HG02840 (cell line): ENCODE measurements at regions not wholly inside any gene's neighbourhood (a gene's known extent, or its start where the extent isn't known, plus 50 kb on each side); places are given as distances from the start of the nearest gene placed in this dataset.

Experiments used
- ATAC-seq: cut with Tn5 transposase; IDR thresholded peaks from one replicate; pipeline ENCODE4 v1.9.1; 2021; ENCODE audit warnings: mild to moderate bottlenecking, moderate library complexity, moderate number of reproducible peaks; ENCODE audit not compliant: unreplicated experiment, low FRiP score

DNA sequence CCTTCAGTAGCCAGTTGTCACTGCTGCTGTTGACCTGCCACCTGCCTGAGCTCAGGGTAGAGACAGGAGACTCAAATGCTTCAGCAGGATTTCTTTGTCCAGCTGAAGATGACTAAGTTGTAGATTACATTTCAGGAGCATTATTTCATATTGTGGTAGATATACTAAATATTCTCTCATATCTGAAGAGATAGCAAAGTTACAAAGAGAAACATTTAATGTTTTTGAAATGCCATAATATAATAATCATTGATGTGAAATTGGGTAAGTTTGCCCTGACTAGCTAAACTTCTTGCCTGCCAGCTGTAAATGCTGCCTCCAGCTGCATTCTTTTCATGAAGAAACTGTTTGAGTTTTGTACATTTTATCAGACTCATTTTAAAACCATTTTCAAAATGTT, 247.6 kb upstream of the CNKSR2 start:
- no peak for ATAC-seq

DNA sequence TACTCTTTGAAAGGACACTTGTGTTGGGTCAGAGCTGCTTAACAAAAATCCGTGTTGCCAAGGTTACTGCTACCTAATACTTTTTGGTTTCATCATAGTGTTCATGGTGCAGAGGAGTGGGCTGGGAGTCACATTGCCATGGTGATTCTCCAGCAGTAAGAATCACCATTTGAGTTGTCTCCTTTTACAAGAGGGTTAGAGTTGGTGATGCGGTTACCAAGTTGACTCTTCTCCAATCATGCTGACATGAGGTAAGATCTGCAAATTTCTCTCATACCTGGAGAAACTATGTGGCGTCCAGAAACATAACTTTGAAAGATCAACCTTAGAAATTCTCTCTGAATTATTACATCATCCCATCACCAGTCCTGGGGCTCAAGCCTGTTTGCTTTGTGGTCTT, 242.9 kb upstream of the CNKSR2 start:
- no peak for ATAC-seq

DNA sequence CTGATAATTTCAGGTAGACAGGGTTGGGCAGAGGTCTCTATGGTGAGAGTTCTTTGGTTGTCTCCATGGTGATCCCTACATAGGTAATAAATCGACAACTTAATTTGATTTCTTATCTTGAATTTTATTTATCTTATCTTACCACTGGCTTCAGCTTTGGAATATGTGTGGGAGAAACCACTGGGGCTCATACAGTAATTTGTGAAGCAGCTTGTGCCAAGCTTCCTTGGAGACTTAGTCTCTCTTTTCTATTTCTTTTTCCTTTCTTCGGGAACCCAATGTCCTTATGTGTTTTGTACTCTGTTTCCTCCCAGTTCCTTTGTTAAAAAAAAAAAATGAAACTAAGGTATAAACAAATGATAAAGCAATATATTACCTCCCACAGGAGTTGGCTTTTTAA, 242.4 kb upstream of the CNKSR2 start:
- ATAC-seq: no peak

DNA sequence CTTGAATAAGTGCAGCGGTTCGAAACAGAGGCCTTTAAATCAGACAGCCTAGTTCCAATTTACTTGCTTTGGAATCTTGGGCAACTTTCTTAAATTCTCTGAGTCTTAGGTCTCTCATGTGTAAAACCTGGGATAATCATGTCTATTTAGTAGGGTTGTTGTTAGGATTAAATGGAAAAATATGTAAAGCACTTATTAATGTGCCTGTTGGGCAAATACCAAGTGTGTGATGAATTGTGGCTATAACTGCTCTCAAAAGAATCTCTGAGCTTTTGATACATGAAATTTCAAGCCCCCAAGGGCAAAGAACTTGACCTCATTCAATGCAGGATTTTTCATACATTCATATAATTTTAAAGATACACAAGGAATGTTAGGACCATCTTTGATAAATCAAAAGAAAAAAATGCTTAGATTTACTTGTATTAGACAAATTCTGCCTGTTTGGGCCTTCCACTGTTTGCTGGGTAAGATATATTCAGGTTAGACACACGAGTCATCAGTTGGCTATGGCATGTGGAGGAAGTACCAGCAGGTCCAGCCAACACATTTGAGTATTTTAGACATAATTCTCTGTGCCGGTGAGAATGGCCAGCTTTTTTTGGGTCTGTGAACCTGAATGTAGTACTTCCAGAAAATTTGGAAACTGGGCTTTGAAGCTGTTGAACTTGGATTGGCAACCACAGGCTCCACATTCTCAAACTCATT, 241.4 kb upstream of the CNKSR2 start:
- ATAC-seq: no peak

DNA sequence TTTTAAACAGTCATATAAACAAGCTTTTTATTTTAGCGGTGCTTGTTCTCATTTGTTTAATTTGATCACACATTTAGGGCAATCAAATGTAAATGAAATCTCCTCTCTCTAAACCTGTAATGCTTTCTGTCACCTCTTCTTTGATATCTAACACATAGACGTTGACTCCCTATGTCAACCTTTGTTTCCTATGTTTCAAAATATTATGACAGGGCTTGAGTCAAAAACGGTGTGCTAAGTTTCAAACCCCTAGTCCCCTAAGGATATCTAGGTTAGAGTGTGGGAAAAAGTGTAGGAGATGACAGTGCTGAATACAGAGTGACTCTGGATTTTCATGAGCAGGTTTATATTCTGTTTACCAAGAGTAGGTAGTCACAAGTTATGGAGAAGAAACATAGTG, 224.0 kb upstream of the CNKSR2 start:
- no peak for ATAC-seq

DNA sequence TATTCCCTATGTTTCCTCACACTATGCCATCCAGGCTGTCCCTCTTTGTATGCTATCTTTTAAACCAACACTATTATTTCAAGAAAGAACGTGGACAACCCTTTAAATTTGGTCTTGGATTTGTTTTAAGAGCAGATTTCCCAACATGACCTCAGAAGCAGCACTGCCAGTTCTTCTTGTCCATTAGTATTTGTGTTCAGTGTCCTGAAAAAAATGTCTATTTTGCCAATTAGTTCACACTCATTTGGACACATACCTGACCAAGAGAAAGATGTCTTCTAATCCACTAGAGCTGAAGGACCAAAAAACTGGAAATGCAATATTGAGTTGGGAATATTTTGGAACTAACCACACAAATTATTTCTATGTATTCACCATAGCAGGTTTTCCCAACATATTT, 223.2 kb upstream of the CNKSR2 start:
- ATAC-seq: no peak

DNA sequence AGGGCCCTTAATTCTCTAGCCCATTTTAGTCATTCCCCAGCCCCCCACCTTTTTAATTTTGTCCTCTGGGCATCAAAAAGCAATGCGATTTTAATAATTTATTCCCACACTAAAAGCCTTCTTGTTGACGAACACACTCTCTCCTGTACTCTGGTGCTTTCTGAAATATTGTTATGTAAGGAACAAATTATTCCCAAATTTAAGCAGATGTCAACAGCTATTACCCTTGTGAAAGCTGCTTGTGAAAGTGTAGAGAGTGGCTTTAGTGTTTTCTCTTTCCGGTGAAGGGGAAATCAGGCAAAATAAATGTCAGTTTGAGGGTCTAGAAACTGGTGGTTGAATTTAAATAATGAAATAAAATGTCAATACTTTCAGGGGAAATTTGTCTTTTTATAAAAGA, 221.2 kb upstream of the CNKSR2 start:
- ATAC-seq: no peak

DNA sequence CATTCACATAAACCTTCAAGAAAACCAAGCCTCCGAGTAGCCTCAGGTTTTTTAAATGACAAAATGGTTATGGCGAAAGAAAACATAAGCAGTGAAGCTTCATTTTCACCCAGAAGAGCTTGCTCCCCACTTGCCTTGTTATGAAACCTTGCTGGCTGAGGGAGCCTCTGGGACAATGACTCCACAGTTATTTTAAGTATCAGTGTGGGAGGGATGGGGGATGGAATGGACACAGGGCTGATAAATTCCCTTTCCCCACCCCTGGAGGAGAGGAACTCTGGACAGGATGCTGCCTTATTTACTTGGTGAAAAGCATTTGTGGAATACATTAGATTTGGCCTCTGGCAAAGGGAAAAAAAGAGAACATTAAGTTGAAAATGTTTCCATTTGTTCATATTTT, 220.7 kb upstream of the CNKSR2 start:
- no peak for ATAC-seq

DNA sequence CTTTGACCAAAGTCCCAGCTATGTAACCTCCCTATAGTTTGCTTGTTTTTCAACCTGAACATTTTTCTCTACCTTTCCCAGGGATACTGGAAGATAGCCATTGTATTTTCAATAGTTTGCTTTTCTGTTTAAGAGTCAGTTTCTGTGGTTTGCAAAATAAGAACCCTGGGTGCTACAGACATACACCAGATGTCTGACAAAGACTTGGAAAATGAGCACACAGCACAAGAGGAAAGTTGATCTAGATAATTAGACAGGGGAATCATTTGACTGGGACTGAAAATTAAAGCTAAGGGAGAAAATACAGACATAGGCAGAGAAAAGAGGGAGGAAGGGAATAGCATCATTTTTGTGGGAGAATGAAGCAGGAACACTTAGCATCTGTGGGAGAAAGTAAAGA, 218.3 kb upstream of the CNKSR2 start:
- no peak for ATAC-seq

DNA sequence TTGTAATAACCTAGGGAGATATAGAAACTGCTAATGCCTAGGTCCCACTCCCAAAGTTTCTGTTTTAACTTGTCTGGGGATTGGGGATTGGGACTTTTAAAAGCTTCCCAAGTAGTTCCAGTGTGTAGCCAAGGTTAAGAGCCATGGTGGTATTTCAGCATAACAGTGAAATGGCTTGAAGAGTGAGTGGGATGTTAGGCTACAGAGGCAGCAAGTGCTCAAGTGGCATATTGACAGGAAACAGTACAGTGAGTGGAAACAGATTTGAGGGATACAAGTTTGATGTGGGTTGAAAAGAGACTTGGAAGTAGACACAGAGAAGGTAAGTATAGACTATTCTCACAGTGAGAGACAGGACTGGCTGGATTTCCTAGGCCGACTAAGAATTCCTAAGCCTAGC, 217.6 kb upstream of the CNKSR2 start:
- ATAC-seq: no peak

DNA sequence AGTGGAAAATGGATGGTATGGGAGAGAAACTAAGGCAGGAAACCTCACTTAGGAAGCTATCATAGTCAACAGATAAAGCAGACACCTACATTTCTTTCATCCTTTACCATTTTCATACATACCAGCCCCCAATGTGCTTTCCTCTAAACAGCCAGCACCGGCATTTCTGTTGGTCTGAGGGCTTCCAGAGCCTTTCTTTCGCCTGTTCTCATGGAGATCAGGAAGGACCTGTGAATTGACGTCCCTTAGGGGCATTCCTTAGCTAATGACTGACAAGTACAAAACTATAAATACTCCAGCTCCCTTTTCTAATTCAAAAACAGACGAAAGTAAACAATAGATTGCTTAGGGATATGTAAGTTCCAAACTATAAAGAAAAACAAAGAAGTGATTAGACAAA, 215.5 kb upstream of the CNKSR2 start:
- ATAC-seq: no peak

DNA sequence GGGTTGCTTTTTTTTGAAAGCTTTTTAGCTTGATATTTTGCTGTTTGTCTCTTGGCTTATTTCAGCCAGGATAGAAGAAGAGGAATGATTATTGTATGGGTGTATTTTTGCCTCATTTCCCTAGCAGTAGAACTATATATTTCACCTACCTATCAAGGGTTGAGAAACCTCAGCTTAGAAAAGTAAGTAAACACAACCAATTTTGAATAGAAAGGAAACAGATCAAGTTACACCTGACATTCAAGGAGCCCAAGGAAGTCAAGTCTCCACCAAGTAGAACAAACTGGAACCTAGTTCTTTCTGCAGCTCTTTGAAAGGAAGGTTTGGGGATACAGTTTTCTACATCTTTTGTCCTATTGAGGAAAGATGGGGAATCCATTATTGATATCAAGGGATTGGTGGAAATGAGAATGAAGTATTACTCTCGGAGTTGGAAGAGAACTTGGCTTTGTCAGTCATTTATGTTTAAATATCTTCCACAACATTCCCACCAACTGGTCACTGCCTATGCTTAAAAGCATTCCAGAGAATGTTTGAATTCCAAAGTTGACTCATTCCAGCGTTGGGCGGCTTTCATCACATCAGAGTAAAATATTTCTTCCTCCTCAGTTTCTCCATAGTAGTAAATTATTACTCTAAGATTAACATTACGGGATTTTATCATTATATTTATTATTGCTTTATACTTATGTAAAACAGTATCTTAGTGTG, 207.8 kb upstream of the CNKSR2 start:
- ATAC-seq: no peak

DNA sequence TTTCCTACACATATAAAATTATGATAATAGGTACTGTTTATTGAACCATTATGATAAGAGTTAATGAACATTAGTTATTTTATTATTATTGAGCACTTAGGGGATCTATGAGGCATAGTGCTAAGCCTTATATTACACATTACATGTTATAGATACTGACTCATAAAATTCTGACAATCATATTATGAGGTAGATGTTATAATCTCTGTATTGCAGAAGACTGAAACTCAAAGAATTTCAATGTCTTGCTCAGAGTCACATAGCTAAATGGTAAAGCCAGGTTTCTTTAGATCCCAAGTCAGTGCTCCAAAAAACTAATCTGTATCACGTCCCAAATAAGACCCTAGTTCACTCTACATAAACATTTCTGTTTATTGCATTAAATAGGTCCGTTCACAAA, 207.2 kb upstream of the CNKSR2 start:
- ATAC-seq: no peak

DNA sequence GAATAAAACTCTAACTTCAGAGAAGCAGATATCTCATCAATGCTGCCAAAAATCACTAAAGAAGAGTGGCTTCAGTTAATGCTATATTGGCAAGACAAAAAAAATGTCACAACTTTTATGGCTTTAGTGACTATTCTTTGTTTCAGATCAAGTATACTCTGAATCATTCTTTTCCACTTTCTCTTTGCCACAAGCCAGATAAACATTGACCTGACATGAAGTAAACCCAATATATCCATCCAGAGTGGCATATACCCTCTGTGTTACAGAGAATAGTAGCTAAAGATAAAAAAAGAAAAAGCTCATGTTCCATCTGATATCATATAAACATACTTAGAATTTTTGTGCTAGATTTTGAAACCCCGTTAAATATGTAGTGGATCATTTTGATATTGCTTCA, 206.7 kb upstream of the CNKSR2 start:
- ATAC-seq: no peak

DNA sequence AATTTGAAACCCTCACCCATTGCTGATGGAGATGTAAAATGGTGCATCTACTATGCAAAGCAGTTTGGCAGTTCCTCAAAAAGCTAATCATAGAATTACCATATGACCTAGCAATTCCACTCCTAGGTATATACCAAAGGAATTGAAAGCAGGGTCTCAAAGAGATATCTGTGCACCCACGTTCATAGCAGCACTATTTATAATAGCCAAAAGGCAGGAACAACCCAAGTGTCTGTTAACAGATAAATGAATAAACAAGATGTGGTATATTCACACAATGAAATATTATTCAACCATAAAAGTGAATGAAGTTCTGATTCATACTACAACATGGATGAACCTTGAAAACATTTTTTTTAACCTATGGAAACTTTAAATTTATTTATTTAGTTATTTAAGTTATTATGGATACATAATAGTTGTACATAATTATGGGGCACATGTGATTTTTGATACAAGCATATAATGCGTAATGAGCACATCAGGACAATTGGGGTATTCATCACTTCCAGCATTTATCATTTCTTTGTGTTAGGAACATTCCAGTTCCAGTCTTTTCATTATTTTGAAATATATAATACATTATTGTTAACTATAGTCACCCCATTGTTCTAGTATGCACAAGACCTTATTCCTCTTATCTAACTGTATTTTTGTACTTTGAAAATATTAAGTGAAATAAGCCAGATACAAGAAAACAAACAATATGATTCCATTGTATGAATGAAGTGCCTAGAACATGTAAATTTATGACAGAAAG, 205.6 kb upstream of the CNKSR2 start:
- ATAC-seq: no peak

DNA sequence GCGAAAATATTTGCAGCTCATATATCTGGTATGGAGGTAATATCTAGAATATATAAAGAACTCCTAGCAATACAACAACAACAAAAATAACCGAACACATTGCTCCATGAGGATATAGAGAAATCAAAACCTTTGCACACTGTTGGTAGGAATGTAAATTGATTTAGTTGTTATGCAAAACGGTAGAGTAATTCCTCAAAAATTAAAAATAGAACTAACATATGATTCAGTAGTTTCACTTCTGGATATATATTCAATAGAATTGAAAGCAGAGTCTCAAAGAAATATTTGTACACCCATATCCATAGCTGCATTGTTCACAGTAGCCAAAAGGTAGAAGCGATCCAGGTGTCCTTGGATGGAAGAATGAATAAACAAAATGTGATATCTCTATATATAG, 203.0 kb upstream of the CNKSR2 start:
- ATAC-seq: no peak

DNA sequence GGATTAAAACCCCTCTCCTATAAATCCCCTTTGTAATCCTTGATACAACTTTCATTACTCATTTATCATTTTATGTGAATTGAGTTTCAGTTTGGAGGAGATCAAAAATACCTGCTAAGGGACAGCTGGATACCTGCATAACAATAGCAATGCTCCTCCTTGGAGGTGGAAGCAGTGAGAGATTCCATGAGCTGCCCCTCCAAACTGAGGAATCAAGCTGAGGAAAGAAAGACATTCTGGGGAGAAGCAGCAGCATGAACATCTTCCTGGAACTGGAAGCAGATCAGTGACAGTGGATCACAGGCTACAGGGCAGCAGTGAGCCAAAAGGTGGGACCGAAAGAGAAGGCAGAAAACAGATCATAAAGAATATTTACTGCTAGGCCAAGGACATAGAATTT, 199.8 kb upstream of the CNKSR2 start:
- ATAC-seq: no peak

DNA sequence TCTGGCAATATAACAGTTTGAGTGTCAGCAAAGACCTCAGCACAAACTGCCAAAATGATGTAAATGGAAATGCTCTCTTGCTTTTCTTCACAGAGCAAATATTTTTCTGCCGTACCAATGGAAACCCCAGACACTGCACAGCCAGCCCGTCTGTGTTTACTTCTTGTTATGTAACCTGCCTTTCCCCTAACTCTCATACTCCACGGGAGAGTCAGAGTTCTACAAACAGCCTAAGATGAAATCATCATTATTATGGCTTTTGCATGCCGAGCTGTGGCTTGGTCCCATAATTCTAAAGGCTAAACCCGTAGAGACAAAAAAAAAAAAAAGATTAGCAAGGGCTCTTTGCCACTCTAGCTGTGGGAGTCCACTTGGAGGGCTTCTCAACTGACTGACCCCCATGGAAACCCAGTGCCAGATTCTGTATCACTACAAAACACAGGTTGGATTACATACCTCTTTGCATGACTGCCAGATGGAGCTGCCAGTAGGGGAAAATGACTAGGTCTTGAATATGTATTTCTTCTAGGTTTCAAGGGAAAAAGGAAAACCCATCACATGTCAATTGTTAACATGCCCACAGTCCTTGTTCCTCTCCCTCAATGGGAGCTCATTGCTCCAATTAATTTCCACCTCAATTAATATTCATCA, 197.2 kb upstream of the CNKSR2 start:
- no peak for ATAC-seq

DNA sequence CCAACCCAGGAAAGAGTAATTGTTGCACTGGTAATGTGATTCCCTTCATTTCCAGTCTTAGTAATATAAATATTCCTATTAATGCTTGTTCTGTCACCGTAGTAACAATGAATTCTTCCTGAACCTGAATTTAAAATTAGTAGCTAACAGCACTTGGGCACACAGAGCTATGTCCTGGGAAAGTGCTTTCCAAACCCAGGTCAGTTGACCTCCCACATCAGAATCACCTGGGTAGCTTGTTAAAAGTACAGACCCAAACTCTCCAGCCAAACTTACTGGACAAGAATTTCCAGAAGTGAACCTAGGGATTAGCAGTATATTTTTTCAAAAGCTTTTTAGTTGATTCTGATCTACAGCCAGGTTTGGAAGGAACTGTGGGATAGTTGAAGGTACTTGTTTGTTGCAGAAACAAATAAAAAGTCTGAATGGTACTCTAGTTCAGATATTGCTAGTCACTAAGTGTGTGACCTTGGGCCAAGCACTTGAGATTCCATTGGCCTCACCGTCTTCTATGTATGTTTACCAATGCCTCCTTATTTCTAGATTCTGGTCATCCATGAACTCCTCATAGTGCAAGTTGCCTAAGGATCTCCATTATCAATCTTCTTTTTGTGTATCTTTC, 192.9 kb upstream of the CNKSR2 start:
- ATAC-seq: no peak

DNA sequence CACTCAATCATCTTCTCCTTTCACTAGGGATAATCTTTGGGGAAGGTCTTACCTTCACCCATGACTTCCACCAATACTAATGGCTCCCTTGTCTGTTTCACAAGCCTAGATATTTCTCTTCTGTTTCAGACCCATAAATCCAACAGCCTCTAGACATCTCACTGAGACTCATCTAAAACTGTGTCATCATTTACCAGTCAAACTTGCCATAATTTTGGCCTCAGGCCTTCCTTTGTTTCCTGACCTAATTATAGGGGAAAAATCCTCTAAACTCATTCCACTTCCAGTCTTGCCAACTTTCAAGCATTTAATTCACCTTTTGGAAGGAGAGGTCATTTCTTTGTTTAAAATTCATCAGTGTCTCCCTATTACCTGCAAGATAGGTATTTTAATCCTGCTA, 181.0 kb upstream of the CNKSR2 start:
- ATAC-seq: no peak

DNA sequence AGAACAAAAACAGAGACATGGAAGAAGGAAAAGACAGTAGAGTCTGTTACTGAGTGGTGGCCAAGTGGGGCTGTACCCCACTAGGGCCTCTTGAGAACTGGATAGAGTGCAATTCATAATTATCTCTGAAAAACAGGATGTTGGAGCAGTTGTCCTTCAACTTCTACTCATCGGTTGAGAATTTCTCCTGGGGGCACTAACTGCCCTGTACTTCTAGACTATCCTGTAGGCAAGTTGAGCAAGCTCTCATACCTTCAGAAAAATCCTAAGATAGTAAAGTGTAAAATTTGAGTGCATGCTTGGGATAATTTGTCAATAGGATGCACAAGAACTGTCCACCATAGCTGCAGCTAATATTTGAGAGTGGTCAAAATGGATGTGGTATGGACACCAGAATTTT, 179.7 kb upstream of the CNKSR2 start:
- no peak for ATAC-seq
